DMS53 treated with DMSO at 0.1 percent for 48 hours (cell line): ENCODE measurements at regions not wholly inside any gene's neighbourhood (a gene's known extent, or its start where the extent isn't known, plus 50 kb on each side); places are given as distances from the start of the nearest gene placed in this dataset.
A peak's percentile ranks its signal among the peaks of the same experiment; 100 is the strongest.
"Not testable (repeated sequence)": the region's sequence is repeated elsewhere in the genome, so short reads cannot be mapped to it uniquely, and the experiment has no call there.

Experiments
- DNase-seq: peaks from one replicate; lab custom pipeline; 2025; ENCODE audit not compliant: unreplicated experiment; lab: John Stamatoyannopoulos, UW

DNA sequence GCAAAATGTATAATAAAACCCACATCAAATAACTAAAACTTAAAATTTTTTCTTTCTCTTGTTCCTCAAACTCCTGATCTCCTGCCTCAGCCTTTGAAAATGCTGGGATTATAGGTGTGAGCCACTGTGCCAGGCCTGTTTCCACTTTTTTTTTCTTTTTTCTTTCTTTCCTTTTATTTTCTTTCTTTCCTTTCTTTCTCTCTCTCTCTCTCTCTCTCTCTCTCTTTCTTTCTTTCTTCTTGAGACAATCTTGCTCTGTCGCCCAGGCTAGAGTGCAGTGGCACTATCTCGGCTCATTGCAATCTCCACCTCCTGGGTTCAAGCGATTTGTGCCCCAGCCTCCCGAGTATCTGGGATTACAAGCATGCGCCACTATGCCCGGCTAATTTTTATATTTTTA lies 164.6 kb downstream of the OR2B2 start:
- no peak for DNase-seq

DNA sequence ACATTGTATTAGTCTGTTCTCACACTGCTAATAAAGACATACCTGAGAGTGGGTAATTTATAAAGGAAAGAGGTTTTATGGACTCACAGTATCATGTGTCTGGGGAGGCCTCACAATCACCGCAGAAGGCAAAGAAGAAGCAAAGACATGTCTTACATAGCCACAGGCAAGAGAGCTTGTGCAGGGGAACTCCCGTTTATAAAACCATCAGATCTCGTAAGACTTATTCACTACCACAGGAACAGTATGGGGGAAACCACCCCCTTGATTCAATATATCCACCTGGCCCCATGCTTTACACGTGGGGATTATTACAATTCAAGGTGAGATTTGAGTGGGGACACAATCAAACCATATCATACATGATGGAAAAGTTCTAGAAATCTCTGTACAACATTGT lies 165.3 kb downstream of the OR2B2 start:
- not testable (repeated sequence) for DNase-seq

DNA sequence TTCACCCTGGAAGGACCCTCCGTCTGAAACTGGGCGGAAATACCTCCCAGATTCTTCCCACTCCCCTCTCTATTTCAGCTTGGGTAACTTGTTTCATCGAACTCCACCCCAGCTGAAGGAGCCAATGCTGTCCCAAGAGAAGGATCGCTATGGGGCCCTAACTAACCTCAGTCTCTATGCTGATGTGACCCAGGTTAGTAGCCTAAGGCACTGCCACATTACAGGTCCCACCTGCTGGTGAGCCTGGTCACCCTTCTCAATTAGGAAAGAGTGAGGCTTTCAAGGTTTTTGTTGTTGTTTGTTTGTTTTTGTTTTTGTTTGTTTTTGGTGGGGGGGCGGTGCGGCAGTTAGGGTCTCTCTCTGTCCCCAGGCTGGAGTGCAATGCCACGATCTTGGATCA lies 168.4 kb downstream of the OR2B2 start:
- no peak for DNase-seq

DNA sequence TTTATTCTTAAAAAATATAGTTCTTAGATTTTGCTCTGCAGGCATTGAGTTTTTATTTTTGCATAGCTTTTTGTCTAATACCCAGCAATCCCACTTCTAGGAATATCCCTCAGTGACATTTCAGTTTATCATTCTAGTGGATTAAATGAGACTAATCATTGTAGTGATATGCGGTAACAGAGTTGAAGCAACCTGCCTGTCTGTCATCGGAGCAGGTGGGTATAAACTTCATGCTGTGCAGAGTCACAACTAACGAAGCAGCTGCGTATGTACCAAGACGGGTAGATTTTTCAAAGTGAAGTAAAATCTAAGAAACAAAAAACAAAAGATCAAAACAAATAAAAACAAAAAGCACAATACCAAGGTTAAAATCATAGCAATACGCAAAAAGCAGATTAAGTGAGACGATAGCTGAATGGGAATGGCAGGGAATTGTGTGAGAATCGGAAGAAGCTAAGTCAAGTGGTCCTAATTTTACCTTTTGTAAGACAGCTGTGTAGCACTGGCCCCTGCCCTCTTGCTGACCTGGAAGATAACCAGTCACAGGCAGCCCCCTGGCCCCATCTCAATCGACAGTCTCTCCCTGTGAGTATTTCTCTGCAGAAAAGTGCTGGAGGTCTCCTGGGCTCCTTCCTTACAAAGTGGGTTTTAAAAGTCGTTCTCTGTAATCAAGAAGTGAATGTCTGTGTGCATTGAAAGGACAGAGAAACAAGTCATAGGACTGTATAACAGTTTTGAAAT lies 169.2 kb downstream of the OR2B2 start:
- no peak for DNase-seq

DNA sequence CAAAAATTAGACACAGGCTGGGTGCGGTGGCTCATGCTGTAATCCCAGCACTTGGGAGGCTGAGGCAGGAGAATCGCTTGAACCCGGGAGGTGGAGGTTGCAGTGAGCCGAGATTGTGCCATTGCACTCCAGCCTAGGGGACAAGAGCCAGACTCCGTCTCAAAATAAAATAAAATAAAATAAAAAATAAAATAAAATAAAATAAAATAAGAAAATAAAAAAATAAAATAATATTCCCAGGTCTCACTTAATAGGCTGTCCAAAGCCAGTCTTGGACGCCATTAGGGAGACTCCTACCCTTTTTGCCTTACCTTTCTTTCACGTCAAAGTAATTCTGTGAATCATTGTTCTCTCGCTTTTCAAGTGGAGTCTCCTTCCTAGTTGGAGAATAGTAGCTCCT lies 172.3 kb downstream of the OR2B2 start:
- DNase-seq: not testable (repeated sequence)

DNA sequence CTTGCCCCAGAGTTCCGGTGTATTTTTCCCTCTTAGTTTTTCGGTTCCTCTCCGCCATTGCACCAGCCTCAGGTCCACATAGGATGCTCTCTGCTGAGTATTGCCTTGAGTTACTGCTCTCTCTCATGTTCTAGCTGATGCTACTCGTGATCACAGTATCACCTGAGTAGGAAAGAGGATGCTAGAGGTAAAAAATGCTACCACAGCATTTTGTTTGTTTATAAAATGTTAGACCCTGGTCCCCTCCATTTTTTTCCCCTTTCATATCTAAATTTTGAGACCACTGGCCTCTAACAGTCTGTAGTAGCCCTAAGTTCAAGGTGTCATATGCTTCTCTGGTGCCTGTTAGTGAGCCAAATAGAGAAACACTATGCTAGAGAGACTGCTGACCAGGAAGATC lies 175.5 kb downstream of the OR2B2 start:
- DNase-seq: no peak

DNA sequence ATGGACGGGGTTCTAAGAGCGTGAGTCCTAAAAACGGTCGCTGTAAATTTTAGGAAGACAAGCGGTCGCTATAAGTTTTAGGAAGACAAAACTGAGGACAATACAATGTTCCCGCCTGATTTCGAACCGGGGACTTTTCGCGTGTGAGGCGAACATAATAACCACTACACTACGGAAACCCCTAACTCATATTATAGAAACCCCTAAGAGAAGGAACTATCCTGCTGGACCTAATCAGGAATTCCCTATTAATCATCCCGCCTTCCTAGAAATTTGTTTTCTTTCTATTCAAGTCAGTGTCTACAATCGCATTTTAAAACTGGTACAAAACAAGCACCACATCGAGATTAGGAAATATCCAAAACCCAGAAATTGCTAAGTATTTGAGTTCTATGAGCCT lies 183.8 kb downstream of the OR2B2 start:
- no peak for DNase-seq

DNA sequence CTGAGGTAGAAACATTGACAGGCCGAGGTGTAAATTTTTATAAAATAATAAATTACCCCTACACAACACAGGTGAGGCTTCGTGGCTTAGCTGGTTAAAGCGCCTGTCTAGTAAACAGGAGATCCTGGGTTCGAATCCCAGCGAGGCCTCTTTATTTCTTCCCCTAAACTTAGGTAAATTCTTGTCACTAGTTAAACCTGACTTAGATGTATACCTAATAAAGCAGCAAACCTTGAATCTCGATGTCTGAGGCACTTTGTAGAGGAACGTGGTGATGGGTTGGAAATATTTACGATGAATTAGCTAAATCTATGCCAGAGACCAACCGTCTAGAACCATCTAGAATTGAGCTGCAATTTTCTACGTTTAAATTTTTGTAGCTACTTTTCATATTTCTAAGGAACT lies 185.6 kb downstream of the OR2B2 start:
- DNase-seq: no peak

DNA sequence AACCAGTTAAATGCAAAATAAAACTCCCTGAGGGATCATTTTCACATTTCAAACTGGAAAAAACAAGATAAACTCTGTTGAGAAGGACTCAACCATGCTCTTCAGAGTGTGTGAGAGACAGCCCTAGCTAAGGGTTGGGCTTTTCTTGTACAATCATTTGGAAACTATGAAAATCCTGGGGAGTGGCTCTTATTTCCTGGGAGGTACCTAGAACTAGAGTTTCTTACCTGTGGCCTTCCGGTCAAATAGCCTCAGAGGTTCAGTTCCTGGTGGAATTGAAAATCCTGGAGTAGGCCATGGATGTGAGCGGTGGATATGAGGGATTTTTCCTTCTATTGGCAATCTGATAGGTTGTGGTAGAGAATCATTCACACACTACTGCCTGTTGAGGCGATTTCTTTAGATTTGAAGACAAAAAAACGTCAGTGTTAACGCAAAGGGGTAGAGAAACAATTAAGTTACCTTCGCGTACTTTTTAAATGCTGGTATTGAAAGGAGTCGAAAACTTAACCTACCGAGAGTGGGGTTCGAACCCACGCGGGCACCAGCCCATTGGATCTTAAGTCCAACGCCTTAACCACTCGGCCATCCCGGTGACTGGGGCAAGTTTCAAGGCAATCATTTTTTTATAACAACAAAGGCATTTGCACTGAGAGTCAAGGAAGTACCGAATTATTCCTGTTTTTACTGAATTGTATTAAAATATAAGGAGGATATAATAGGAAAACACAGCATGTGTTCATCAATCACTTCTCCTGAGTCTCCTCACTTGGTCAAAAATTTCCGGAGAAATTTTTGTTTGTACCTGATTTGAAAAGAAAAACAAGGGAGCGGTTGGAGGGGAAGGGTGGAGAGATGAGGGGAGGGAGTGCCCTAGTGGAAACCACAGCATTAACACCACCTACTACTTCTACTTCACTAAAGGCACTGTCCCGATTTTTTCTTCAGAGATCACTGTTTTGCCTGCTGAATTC lies 191.3 kb downstream of the OR2B2 start:
- no peak for DNase-seq

DNA sequence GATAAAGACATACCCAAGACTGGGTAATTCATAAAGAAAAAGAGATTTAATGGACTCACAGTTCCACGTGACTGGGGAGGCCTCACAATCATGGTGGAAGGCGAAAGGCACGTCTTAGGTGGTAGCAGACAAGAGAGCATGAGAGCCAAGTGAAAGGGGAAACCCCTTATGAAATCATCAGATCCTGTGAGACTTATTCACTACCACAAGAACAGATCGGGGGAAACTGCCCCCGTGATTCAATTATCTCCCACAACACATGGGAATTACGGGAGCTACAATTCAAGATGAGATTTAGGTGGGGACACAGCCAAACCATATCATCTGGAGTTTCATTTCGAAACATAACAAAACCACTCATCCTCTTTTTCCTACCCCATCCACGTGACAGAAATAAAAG lies 193.2 kb downstream of the OR2B2 start:
- DNase-seq: not testable (repeated sequence)

DNA sequence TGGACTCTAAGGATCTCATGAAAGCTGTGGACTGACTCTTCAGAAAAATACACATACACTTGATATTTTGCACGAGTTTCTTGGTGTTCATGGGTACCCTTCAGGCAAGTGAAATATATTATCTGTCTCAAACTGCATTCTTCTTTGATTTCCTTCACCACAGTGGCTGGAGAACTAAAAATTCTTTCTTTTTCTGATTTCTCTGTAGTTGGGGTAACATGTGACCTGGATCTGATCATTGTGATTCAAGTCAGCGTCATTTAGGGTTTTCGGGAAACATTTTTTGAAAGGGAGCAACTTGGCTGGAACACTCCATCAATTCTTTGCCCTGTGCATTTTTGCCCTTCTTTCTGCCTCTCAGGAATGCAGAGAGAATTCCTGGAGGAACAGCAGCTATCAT lies 205.8 kb downstream of the OR2B2 start:
- no peak for DNase-seq

DNA sequence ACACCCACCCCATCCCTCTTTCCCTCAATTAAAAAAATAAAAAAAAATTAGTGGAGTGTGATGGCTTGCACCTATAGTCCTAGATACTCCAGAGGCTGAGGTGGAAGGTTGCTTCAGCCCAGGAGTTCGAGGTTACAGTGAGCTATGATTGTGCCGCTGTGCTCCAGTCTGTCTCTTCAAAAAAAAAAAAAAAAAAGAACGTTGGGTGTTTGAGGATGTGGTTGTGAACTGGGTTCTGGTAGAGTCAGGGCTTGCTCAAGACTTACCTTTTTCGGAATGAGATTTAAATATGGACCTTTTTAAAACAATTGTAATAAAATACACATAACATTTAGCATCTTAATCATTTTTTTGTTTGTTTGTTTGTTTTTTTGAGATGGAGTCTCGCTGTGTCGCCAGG lies 211.9 kb downstream of the OR2B2 start:
- DNase-seq: no peak

DNA sequence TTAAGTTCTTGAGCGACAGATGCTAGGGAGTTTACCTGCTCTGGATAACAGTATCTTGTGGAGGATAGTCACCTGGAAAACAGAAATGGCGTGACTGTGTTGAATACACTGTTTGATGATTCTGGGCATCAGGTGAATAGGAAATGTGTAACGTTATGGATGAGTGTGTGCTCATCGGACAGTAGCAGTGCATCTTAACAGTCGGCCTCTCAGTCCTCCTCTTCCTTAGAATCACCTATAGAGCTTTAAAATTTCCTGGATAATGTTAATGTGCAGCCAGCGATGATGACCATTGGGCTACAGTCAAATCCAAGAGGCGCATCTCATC lies 217.7 kb downstream of the OR2B2 start:
- DNase-seq: no peak

DNA sequence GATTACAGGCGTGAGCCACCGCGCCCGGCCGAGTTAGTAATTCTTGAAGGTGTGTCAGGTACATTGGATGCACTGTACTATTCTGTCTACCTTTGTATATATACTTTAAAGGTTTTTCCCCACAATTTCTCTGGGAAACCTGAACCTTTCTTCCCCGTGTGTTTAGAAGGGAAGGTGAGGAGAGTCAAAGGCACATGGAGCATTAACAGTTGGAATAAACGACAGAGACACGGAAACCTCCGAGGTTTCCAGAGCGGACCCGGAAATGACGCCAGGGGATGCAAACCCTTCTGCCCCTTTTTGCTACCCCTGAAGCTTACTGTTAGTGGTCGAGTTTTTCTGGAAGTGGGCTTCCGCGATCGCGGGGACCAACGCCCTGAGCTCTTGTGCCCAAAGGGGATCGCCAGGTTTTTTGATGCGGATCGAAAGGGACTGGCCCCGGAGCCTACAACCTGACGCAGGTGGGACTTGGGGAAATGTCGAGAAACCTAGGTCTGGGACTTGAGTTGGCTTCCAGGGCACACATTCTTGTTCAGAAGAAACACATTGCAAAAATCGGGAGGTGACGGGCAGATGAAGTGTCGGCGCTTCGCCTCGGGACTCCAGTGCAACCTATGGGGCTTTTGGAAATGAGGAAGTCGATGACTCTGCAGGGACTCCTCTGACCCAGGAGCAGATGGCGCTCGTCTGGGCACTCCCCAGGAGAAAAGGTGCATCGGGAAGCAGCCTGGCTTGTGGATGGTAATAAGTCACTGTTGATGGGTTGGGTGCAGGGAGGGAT lies 218.2 kb downstream of the OR2B2 start:
- no peak for DNase-seq

DNA sequence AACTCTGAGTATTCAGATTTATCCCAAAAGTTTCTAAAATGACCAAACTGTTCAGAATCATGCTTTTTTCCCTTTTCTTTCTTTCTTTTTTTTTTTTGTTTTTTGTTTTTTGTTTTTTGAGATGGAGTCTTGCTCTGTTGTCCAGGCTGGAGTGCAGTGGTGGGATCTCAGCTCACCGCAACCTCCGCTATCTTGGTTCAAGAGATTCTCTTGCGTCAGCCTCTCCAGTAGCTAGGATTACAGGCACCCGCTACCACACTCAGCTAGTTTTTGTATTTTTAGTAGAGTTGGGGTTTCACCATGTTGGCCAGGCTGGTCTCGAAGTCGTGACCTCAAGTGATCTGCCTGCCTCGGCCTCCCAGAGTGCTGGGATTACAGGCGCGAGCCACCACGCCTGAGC lies 219.2 kb upstream of the ZNF184 start:
- DNase-seq: not testable (repeated sequence)

DNA sequence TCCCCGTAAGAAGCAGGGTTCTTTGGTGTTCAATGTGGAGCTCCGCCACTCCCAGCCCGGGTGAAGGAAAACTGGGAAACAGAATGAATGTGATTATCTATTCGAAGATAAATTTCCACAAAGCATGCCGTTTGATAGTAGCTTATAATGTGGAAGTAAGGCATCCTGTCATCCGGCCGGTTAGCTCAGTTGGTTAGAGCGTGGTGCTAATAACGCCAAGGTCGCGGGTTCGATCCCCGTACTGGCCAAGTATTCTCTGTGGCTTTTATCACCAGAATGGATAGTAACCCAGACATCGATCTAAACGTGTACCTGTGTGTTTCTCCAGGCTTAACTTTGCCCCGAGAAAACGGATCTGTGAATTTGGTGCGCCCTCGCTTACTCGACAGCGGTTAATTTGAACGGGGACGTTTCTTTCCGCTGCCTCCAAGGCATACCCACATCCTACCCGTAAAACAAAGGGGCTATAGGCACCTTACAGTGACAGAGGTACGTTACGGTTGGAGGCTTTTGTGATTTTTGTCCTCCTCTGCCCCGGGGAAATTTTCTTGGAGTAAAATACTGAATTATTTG lies 215.2 kb upstream of the ZNF184 start:
- peak; percentile 42 for DNase-seq

DNA sequence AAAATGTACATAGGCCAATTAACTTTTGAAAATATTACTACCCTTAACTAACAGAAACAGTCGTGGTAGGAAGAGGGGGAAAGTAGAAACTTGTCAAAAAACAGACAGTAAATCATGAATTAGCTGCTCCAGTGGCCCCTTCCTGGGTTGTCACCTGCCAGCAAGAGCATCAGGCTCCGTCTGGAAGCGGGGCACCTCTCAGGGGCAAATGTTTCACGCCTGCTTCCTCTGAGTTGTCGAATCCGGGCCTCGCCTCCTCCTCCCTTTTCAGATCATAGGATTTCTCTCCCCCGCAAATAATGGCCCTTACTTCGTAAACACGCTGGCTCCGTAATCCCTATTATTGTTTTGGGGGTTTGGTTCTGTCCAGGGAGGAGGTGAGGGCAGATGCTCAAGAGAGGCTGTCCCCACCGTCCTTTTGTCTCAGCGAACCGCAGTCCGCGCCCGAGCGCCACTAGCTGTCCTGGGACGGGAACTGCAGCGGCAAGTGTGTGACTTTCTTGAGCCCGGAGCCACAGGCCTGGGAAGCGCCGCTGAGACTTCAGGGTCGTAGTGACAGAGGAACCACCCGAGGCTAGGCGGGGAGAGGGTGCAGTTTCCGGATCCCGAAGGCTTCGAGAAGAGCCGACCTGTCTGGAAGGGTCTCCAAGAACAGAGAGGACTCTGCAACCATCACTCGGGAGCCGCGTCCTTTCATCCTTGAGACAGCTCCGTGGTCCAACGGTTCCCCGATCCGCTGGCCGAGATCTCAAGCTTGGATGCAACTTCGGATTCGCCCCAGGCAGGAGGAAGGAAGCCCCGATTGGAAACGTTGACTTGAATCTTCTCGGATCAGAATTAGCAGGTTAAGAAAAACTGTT lies 214.5 kb upstream of the ZNF184 start:
- DNase-seq: peak; percentile 38

DNA sequence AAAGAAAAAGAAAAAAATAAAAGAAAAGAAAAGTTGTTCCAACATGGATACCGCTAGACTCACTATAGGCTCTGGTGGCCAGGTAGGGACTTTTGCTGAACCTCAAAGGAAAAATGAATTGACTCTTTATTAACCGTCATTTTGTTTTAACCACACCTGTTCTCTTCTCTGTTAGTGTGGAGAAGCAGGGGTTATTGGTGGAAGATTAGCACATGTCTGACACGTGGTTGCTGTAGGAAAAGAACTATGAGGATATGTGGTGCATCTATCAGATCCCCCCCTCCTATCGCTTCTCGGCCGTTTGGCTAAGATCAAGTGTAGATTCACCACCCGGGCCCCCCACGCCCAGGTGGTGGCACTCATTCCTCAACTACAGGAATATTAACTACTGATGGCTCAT lies 212.4 kb upstream of the ZNF184 start:
- no peak for DNase-seq

DNA sequence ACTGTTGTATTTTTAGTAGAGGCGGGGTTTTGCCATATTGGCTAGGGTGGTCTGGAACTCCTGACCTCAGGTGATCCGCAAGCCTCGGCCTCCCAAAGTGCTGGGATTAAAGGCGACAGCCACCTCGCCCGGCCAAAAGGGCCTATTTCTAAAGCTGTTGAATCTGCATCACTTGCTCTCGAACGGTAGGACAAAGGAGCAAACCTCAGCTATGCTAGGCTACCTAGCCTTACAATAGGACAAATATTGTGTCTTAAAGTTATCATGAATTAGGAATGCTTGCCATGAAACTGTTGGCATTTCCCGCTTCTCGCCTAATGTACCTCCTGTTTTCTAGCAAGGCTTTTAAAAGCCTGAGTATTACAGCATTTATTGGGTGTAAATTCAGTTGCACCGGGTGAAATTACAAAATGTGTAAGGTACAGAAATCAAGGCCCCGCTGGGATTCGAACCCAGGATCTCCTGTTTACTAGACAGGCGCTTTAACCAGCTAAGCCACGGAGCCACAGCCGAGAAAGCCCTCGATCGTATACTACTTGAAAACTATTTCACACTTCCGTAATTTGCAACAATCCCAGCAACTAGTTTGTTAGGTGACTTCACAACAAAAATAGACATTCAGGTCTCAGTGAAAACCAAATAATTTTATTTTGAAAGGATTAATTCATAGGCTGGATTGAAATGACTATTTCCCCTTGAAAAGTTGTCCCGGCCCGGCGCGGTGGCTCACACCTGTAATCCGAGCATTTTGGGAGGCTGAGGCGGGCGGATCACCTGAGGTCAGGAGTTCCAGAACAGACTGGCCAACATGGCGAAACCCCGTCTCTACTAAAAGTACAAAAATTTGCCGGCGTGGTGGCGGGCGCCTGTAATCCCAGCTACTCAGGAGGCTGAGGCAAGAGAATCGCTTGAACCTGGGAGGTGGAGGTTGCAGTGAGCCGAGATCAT lies 211.6 kb upstream of the ZNF184 start:
- no peak for DNase-seq
